HG03159 (cell line): ENCODE measurements at regions not wholly inside any gene's neighbourhood (a gene's known extent, or its start where the extent isn't known, plus 50 kb on each side); places are given as distances from the start of the nearest gene placed in this dataset.

Experiments used
- ATAC-seq: cut with Tn5 transposase; IDR thresholded peaks from one replicate; pipeline ENCODE4 v1.9.1; 2021; ENCODE audit warnings: mild to moderate bottlenecking, moderate library complexity; ENCODE audit not compliant: unreplicated experiment

DNA sequence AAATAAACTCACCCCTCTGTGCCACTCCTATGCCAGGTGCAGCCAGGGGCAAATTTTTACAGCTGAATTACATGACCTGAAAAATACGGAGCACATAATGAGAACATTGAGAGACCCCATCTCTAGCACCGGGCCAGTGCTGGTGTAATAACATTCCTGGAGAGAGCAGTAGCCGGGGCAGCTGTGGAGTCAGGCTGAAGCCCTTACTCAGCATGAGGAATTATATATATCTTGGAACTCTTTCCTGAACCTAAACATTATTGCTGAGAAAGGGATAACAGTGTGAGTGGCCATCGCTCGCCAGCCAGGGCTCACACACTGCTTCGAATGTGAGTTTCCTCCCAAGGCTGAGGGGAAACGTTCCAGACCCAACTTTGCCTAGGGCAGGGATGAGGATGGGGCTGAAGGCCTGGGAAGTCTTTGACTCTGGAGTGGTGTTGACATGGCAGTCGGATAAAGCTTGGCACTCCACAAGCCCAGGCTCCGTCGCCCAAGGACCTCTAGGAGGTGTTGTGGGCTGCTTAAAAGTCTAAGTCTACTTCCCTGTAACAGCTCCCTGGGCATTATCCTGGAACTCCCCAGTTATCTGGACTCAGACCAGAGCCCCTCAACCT, 269.8 kb downstream of the CDC5L start:
- no peak for ATAC-seq

DNA sequence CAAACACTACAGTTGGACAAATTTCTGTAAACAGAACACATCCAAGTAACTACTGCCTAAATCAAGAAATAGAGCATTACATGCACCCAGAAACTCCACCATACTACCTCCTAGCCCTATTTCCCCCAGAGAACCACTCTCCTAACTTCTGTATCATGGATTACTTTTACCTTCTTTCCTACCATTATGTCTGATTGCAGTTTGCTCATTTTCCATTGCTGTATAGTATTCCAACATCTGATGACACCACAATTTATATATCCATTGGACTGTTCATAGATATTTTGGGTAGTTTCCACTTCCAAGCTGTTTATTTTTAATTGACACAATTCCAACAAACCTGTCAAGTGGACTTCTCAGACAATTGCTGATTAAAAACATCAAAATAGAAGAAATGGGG, 271.1 kb downstream of the CDC5L start:
- no peak for ATAC-seq

- ATAC-seq, result no peak
Measured at GRCh38 chr6:44659726-44660125, 272.2 kb downstream of the CDC5L start.

DNA sequence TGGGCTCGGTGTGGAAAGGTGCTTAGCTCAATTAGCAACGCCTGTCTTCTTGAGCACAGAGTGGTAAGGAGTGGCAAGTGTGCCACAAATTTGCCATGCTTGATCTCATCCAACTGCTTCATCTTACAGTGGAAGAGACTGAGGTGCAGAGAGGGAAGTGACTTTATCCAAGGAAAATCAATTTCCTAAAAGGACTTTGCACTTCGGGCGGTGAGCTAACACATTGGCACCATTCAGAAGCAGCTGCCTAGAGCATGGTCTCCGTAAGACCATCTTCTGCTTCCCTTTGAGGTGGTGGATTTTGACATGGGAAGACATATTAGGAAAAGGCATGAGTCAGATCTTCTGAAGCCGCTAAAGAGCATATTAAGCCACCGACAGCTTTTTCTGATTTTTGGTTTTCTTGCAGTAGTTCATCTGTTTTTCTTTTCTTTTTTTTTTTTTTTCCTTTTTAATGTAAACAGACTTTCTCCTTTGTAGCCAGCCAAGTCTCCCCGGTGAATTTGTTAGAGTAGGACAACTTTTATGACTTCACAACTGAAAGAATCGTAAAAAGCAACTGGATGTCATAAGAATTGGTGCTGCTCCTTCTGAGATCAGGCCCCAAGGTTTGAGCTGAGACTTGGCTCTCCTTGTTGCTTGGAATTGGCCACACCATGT, 273.2 kb downstream of the CDC5L start:
- ATAC-seq, result no peak

DNA sequence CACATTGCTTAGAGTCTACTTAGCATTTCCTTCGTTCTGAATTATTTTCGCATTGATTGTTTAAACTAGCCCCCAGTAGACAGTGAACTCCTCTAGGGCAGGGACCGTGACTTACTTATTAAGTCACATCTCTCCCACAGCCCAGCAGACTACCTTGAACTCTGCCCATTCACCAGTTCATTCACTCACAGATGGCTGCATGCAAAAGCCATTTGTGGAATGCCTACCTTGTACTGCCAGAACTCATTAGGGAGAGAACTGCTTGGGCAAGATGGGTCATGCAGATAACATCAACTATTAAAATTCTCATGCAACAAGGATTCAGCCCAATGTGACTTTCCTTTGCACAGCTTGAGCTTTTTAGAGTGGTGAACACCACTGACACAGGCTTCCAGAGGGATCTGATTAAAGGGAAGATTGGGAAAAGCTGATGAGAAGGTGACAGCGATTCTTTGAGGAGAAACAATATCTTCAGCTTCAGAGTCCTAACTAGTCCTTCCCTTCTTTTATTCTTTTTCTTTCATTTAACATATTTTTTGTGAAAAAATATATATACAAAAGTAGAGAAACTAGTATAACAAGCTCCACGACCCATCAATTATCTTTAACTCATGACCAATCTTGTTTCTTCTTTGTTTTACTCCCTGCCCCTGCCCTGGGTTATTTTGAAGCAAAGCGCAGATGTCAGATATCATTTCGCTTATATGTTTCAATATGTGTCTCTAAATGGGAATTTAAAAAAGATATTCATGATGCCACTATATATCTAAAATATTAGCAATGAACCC, 273.9 kb downstream of the CDC5L start:
- no peak for ATAC-seq

GRCh38 chr6:44662461-44663121, 275.1 kb downstream of the CDC5L start:
- no peak for ATAC-seq

- no peak for ATAC-seq
Measured at GRCh38 chr6:44663860-44664634, 276.5 kb downstream of the CDC5L start.

DNA sequence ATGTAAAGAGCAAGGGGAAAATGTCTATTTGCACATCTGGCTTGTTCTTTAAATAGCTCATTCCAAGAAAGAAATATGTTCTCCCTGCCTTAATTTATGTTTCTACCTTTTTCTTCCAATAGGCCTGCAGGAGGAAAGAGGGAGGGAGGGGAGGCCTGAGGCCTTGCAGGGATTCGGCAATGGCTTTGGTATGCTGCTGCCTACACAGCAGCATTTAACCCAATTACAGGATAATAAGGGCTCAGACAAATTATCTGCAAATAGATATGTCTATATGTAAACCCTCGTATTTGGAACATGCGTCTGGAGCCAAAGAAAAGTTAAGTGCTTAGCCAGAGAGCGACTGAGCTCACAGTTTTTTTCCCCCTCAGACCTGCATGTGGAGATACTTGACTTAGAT, 277.2 kb downstream of the CDC5L start:
- no peak for ATAC-seq

DNA sequence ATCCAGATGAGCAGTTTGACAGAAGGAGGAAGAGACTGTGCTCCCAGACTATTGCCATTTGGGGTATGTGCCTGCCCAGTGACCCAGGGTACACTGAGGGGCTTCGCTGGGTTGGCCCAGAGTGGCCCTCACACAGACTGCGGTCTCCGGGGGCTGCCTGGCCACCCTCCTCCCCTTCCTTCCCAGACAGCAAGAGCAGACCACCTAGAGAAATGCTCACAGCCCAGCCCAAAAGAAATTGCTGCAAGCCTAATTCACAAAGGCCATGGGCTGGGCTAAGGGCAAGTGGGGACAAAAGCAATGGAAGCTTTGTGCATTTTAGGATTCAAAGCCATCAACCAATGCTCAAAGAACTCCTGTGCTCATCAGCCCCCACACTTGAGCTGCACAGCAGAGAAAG, 277.6 kb downstream of the CDC5L start:
- no peak for ATAC-seq

GRCh38 chr6:44665683-44666082, 278.2 kb downstream of the CDC5L start:
- ATAC-seq, result no peak

GRCh38 chr6:44666324-44666723, 278.8 kb downstream of the CDC5L start:
- ATAC-seq, result no peak

GRCh38 chr6:44667226-44667625, 279.7 kb downstream of the CDC5L start:
- no peak for ATAC-seq

DNA sequence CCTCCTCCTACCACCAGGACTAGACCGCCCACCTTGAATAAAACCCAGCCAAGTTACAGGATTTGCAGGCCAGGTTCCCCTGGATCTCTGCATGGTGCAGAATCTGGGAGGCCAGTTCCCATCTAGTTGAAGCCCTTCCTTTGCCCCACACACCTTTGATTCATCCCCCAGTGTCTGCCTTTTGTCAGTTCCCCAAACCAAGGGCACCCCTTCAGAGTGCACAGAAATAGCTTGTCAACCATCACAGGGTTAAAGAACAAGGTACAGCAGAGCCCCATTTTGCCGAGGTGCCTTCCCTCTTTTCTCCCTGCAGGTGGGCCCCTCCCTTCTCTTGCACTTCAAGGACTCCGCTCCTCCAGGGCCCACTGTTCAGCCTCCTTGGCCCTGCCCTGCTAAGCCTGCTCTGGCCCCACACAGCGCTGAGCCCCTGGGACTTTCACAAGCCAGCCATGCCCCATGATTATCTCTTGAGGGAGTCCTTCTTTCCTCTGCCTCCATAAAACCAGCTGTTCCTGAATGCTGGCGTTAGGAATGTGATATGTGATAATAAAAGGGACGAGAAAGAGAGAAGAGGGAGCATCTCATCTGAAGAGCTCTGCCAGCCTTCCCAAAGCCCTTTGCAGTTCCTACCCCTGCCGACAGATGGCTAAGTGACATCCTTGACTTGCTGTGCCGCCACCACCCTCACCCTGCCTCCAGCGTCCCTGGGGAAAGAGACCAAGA, 280.3 kb downstream of the CDC5L start:
- ATAC-seq, result no peak

DNA sequence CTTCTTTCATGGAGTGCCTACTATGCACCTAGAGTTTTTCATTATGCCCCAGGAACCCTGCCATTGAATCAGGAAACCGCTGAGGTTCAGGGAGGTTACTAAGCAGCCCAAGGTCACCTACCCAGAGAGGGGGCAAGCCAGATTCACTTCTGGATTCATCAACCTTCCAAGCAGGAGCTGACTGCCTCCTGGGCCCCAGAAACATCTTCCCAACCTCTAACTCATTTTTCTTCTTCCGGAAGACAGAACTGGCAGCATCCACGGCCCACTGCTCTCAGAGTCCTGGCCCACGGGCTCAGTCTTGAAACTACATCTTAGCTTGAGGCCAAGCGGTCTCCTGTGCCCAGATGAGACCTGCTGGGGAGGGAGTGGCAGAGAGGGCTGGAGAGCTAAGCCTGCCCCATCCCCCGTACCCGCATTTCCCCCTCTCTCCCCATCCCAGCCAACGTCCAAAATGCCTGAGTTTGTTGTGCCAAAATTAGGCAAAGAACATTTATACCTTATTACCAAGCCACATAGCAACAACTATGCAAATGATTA, 281.0 kb downstream of the CDC5L start:
- ATAC-seq, result no peak

- ATAC-seq, result no peak
Measured at GRCh38 chr6:44668976-44669934, 281.7 kb downstream of the CDC5L start.

DNA sequence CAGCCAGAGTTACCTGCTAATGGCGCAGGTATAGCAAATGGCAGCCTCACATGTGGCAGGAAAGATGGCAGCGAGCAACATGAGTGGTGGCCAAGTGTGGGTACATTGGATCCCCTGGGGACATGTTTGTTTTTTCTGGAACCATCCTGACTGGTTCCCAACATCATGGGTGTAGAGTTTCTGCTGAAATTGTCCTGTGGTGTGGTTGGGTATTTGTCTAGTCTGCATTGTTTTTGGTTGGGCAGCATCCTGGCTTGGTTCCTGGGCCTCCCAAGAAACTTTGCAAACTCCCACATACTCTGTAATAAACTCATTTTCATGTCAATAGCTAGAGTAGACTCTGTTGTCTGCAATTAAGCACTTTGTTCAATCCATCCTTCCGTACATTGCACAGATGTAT, 282.6 kb downstream of the CDC5L start:
- ATAC-seq, result no peak

GRCh38 chr6:44671333-44671732, 283.8 kb downstream of the CDC5L start:
- ATAC-seq, result no peak

GRCh38 chr6:44672086-44672485, 284.6 kb downstream of the CDC5L start:
- no peak for ATAC-seq

GRCh38 chr6:44672841-44673240, 285.3 kb downstream of the CDC5L start:
- ATAC-seq, result no peak
